IMR-90 (cell line): ENCODE measurements at regions not wholly inside any gene's neighbourhood (a gene's known extent, or its start where the extent isn't known, plus 50 kb on each side); places are given as distances from the start of the nearest gene placed in this dataset.

Experiments
- ATAC-seq: fragments of 200-7000 bp; cut with Tn5 transposase; 2 replicates; pipeline ENCODE4 v1.9.1; 2020; ENCODE audit warnings: low read depth, mild to moderate bottlenecking, moderate library complexity
- BruUV-seq: library from RNA; stranded (reverse); fragments of 400-500 nt; replicated peaks from 2 replicates; lab custom pipeline; 2021; lab: Mats Ljungman, UMichigan
- CTCF ChIA-PET: fragments of 300-600 bp; formaldehyde crosslinking; extraction: SDS; loops from one replicate; lab custom pipeline; 2021; ENCODE audit warnings: antibody characterized with exemption; lab: Yijun Ruan, JAX
- POLR2A ChIA-PET: fragments of 300-600 bp; sonication (Branson Sonifier 250); formaldehyde crosslinking; loops from one replicate; lab custom pipeline; 2022; ENCODE audit warnings: antibody characterized with exemption; ENCODE audit not compliant: unreplicated experiment; lab: Charles Lee
- DNase-seq: peaks from one replicate; pipeline ENCODE4 v3.0.0; 2013
- H2AFZ ChIP-seq: replicated peaks from 2 replicates; pipeline ENCODE3; 2013; ENCODE audit warnings: low read length, mild to moderate bottlenecking; ENCODE audit not compliant: poor library complexity
- H2AK5ac ChIP-seq: 2 replicates; pipeline ENCODE4 v1.6.1; 2013; ENCODE audit warnings: low read depth, low read length, inconsistent platforms
- H2AK9ac ChIP-seq: replicated peaks from 2 replicates; pipeline ENCODE3; 2013; ENCODE audit warnings: mild to moderate bottlenecking, low read depth, low read length, moderate library complexity; ENCODE audit not compliant: poor library complexity
- H2BK120ac ChIP-seq: 2 replicates; pipeline ENCODE4 v1.6.1; 2013; ENCODE audit warnings: low read depth, low read length, inconsistent platforms
- H2BK15ac ChIP-seq: 3 replicates; pipeline ENCODE4 v1.6.1; 2013; ENCODE audit warnings: low read depth, low read length, inconsistent platforms
- H2BK20ac ChIP-seq: 2 replicates; pipeline ENCODE4 v1.6.1; 2013; ENCODE audit warnings: low read depth, mild to moderate bottlenecking, inconsistent platforms, low read length, moderate library complexity
- H2BK5ac ChIP-seq: 2 replicates; pipeline ENCODE4 v1.6.1; 2013; ENCODE audit warnings: mild to moderate bottlenecking, low read depth, low read length, inconsistent platforms; ENCODE audit not compliant: poor library complexity, severe bottlenecking
- H3K14ac ChIP-seq: replicated peaks from 2 replicates; pipeline ENCODE4 v1.6.1; 2013; ENCODE audit warnings: low read depth, low read length, inconsistent platforms
- H3K18ac ChIP-seq: 2 replicates; pipeline ENCODE4 v1.6.1; 2013; ENCODE audit warnings: low read depth, low read length, control low read depth
- H3K23ac ChIP-seq: 2 replicates; pipeline ENCODE4 v1.6.1; 2013; ENCODE audit warnings: low read depth, low read length, inconsistent platforms
- H3K27ac ChIP-seq: 2 replicates; pipeline ENCODE4 v1.5.1; 2013; ENCODE audit warnings: mild to moderate bottlenecking, control low read depth, low read length; ENCODE audit not compliant: insufficient read depth
- H3K27me3 ChIP-seq: 2 replicates; pipeline ENCODE4 v1.6.1; 2013; ENCODE audit warnings: low read length; ENCODE audit not compliant: control insufficient read depth, insufficient read depth
- H3K36me3 ChIP-seq: 2 replicates; pipeline ENCODE4 v1.6.1; 2013; ENCODE audit warnings: low read length, mixed read lengths; ENCODE audit not compliant: control insufficient read depth, insufficient read depth
- H3K4ac ChIP-seq: 2 replicates; pipeline ENCODE4 v1.6.1; 2013; ENCODE audit warnings: low read depth, low read length, inconsistent platforms
- H3K4me1 ChIP-seq: 2 replicates; pipeline ENCODE4 v1.6.1; 2013; ENCODE audit warnings: low read length, mixed read lengths; ENCODE audit not compliant: control insufficient read depth, insufficient read depth
- H3K4me2 ChIP-seq: 2 replicates; pipeline ENCODE4 v1.6.1; 2013; ENCODE audit warnings: low read depth, mild to moderate bottlenecking, control low read depth, low read length, moderate library complexity
- H3K4me3 ChIP-seq: 2 replicates; pipeline ENCODE4 v1.5.1; 2013; ENCODE audit warnings: low read depth, mild to moderate bottlenecking, control low read depth, low read length, moderate library complexity; ENCODE audit not compliant: insufficient read depth
- H3K56ac ChIP-seq: 2 replicates; pipeline ENCODE4 v1.6.1; 2013; ENCODE audit warnings: low read length, inconsistent platforms; ENCODE audit not compliant: insufficient read depth; ENCODE audit errors: extremely low read depth
- H3K79me1 ChIP-seq, 2 experiments: 2 replicates each; pipeline ENCODE4 v1.6.1; 2013; ENCODE audit warnings: low read length in 2 of 2, inconsistent platforms in 1 of 2, low read depth in 1 of 2
- H3K9ac ChIP-seq: 2 replicates; pipeline ENCODE4 v1.6.1; 2013; ENCODE audit warnings: low read depth, low read length, control low read depth
- H3K9me1 ChIP-seq: 2 replicates; pipeline ENCODE4 v1.6.1; 2013; ENCODE audit warnings: low read length, inconsistent platforms; ENCODE audit not compliant: insufficient read depth
- H3K9me3 ChIP-seq: 2 replicates; pipeline ENCODE4 v1.6.1; 2013; ENCODE audit warnings: low read length; ENCODE audit not compliant: control insufficient read depth, insufficient read depth
- H4K20me1 ChIP-seq: 2 replicates; pipeline ENCODE4 v1.6.1; 2013; ENCODE audit warnings: low read length, inconsistent platforms; ENCODE audit not compliant: insufficient read depth
- H4K5ac ChIP-seq: 2 replicates; pipeline ENCODE4 v1.6.1; 2013; ENCODE audit warnings: mild to moderate bottlenecking, low read depth, low read length, control low read depth
- H4K8ac ChIP-seq, 2 experiments: 2 replicates each; pipeline ENCODE4 v1.6.1; 2013; ENCODE audit warnings: low read depth in 2 of 2, low read length in 2 of 2, control low read depth in 1 of 2, inconsistent platforms in 1 of 2
- H4K91ac ChIP-seq: 2 replicates; pipeline ENCODE4 v1.6.1; 2013; ENCODE audit warnings: low read depth, low read length, inconsistent platforms; ENCODE audit not compliant: insufficient read depth
- BHLHE40 ChIP-seq: fragments of 150-350 bp; IDR thresholded peaks from 2 replicates; pipeline ENCODE4 v1.6.1; 2016; ENCODE audit warnings: mild to moderate bottlenecking, low read depth, low read length
- CEBPB ChIP-seq: IDR thresholded peaks from 2 replicates; pipeline ENCODE4 v1.6.1; 2012; ENCODE audit warnings: low read depth, low read length, improper control_type of control experiment
- FOS ChIP-seq: fragments of 150-350 bp; IDR thresholded peaks from 2 replicates; pipeline ENCODE4 v1.6.1; 2016; ENCODE audit warnings: low read depth, low read length
- MAFK ChIP-seq: IDR thresholded peaks from 2 replicates; pipeline ENCODE4 v1.6.1; 2012; ENCODE audit warnings: low read depth, low read length, improper control_type of control experiment
- MAZ ChIP-seq: IDR thresholded peaks from 2 replicates; pipeline ENCODE4 v1.6.1; 2012; ENCODE audit warnings: low read depth, mild to moderate bottlenecking, low read length, improper control_type of control experiment, moderate library complexity, borderline replicate concordance
- MXI1 ChIP-seq: IDR thresholded peaks from 2 replicates; pipeline ENCODE4 v1.6.1; 2012; ENCODE audit warnings: low read depth, mild to moderate bottlenecking, low read length, moderate library complexity, borderline replicate concordance
- RAD21 ChIP-seq: IDR thresholded peaks from 2 replicates; pipeline ENCODE4 v1.6.1; 2012; ENCODE audit warnings: low read length, improper control_type of control experiment
- RCOR1 ChIP-seq: IDR thresholded peaks from 2 replicates; pipeline ENCODE4 v1.6.1; 2012; ENCODE audit warnings: mild to moderate bottlenecking, low read length, improper control_type of control experiment; ENCODE audit not compliant: insufficient replicate concordance
- RFX5 ChIP-seq: IDR thresholded peaks from 2 replicates; pipeline ENCODE4 v1.8.0; 2012; ENCODE audit warnings: low read depth, mild to moderate bottlenecking, low read length, moderate library complexity
- SMC3 ChIP-seq: fragments of 150-350 bp; IDR thresholded peaks from 2 replicates; pipeline ENCODE4 v1.6.1; 2016; ENCODE audit warnings: low read depth, mild to moderate bottlenecking, antibody characterized with exemption, low read length, moderate library complexity
- WGBS, 2 experiments: methylation state at CpG; one replicate each; pipeline versions ENCODE4 v1.1.5 to v1.1.7; 2013; ENCODE audit warnings: missing lambda C conversion rate in 2 of 2; ENCODE audit not compliant: insufficient read length in 1 of 2; ENCODE audit errors: extremely low coverage in 2 of 2; 5-methylcytosine and 5-hydroxymethylcytosine counted together
- dilution Hi-C: fragments of 300-500 bp; cut with HindIII; formaldehyde crosslinking; loops from one replicate; pipeline ENCODE4 v1.14.3; 2018; ENCODE audit warnings: low sequenced_read_pairs; ENCODE audit not compliant: unreplicated experiment
- in situ Hi-C: fragments of 300-500 bp; cut with MboI; formaldehyde crosslinking; loops from 3 replicates; pipeline ENCODE4 v1.14.3; 2019; ENCODE audit warnings: low sequenced_read_pairs, inconsistent platforms, mixed read lengths
- intact Hi-C: fragments of 100-400 bp; cut with micrococcal nuclease; formaldehyde crosslinking; loops from 2 replicates; pipeline ENCODE4 v1.10.0; 2022
- TF ChIP-seq, protein P1 (sequence below): fragments of 150-350 bp; IDR thresholded peaks from 2 replicates; pipeline ENCODE4 v1.6.1; 2016; ENCODE audit warnings: low read depth, mild to moderate bottlenecking, low read length, moderate library complexity, borderline replicate concordance
- TF ChIP-seq, protein P2 (sequence below): fragments of 150-350 bp; IDR thresholded peaks from 2 replicates; pipeline ENCODE4 v1.6.1; 2017; ENCODE audit warnings: mild to moderate bottlenecking, antibody characterized with exemption, low read length, low read depth

DNA sequence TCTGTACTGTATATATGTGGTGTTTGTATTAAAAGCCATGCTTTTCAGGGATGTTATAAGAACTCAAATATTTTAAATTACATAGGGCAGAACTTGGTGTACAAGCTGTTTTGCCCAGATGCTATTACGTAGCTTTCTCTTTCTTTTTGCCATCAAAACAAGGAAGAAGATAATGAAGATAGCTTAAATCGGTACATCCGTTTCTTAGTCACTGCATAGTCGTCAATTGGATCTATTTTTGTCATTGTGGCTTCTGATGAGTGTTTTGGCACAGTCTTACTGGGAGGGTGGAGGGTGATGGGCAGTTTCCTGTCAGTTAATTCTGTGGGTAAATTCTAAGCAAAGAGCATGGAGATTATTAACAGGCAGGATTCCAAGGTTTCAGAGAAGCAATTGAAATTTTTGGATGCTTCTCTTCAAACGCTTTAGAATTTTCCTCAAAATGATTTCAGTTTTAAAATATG, 649.1 kb upstream of the GJE1 start:
- Histone ChIP-seq H3K4me3 (peak overlapping the region; percentile 62), H3K4me1 (peaks cover 5% of the 10 kb centered on the region; the same call in 1 of the 2 replicates), H3K56ac (peak overlapping the region; percentile 60), H3K4me2 (peak overlapping the region; percentile 86), H2BK5ac (peak overlapping the region; percentile 96), H2BK15ac (peak overlapping the region; percentile 23; the same call in 2 of the 3 replicates), H4K20me1 (no peaks in the 10 kb centered on the region), H3K27ac (peak overlapping the region; percentile 67; the same call in 1 of the 2 replicates), H2BK120ac (peak overlapping the region; percentile 84), H3K27me3 (no peaks in the 10 kb centered on the region), H4K8ac (peak overlapping the region in 1 of 2 experiments; percentile 60; a peak in 2 of 4 replicates), H3K18ac (peak overlapping the region; percentile 67; the same call in 1 of the 2 replicates), H2AK9ac (no peak overlapping the region), H4K5ac (peak overlapping the region; percentile 54), H3K79me1 (no peaks in the 10 kb centered on the region), H2AK5ac (no peak overlapping the region), H4K91ac (peak overlapping the region; percentile 54; the same call in 1 of the 2 replicates), H2AFZ (peak overlapping the region; percentile 69), H3K23ac (peak overlapping the region; percentile 7; the same call in 1 of the 2 replicates), H3K9me3 (no peaks in the 10 kb centered on the region), H3K14ac (peak overlapping the region; percentile 32; the same call in 1 of the 2 replicates), H3K4ac (peak overlapping the region; percentile 71), H3K36me3 (no peaks in the 10 kb centered on the region), H3K9ac (peak overlapping the region; percentile 41), H2BK20ac (peak overlapping the region; percentile 58), H3K9me1 (no peaks in the 10 kb centered on the region; the same call in 1 of the 2 replicates)
- intact Hi-C loops (no loop called here), dilution Hi-C loops (no loop called here), in situ Hi-C loops (no loop called here)
- TF ChIP-seq MAZ, result no peak
- no peak for TF ChIP-seq RFX5
- no peak for TF ChIP-seq MXI1
- TF ChIP-seq MAFK, result 0 out of 2 replicates have a peak, but pooled peaks have one; percentile 19
- peak; percentile 53; the same call in 1 of the 2 replicates for TF ChIP-seq FOS
- peak; percentile 6; the same call in 1 of the 2 replicates for TF ChIP-seq RAD21
- 0 out of 2 replicates have a peak, but pooled peaks have one; percentile 37 for TF ChIP-seq BHLHE40
- no peak for TF ChIP-seq RCOR1
- TF ChIP-seq, protein P1, sequence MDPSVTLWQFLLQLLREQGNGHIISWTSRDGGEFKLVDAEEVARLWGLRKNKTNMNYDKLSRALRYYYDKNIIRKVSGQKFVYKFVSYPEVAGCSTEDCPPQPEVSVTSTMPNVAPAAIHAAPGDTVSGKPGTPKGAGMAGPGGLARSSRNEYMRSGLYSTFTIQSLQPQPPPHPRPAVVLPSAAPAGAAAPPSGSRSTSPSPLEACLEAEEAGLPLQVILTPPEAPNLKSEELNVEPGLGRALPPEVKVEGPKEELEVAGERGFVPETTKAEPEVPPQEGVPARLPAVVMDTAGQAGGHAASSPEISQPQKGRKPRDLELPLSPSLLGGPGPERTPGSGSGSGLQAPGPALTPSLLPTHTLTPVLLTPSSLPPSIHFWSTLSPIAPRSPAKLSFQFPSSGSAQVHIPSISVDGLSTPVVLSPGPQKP, result no peak
- TF ChIP-seq, protein P2, sequence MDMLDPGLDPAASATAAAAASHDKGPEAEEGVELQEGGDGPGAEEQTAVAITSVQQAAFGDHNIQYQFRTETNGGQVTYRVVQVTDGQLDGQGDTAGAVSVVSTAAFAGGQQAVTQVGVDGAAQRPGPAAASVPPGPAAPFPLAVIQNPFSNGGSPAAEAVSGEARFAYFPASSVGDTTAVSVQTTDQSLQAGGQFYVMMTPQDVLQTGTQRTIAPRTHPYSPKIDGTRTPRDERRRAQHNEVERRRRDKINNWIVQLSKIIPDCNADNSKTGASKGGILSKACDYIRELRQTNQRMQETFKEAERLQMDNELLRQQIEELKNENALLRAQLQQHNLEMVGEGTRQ, result no peak
- TF ChIP-seq CEBPB, result no peak
- no peak for TF ChIP-seq SMC3
- ChIA-PET CTCF (no interaction called here), POLR2A (interaction anchor here (0.5 to 0.7 kb wide), 2 partner anchors 524 to 814 kb away, joined by 3 to 5 read pairs; no protein-coding TSS in a partner anchor)
- DNase-seq (peak; percentile 96), ATAC-seq (peak; percentile 82)
- no TSS peak for BruUV-seq
- 0% methylated on average over 3 of the region's 5 CpGs; no CpG with 5 or more reads in 1 of the 2 experiments for WGBS, 2 experiments
